Skin of body (tissue), 1 donor: ENCODE measurements at regions not wholly inside any gene's neighbourhood (a gene's known extent, or its start where the extent isn't known, plus 50 kb on each side); places are given as distances from the start of the nearest gene placed in this dataset.

Experiments
- DNase-seq: peaks from one replicate; lab custom pipeline; 2025; lab: John Stamatoyannopoulos, UW

GRCh38 chr11:91871048-91871447 is 353.6 kb upstream of the FAT3 start:
- no peak for DNase-seq

DNA sequence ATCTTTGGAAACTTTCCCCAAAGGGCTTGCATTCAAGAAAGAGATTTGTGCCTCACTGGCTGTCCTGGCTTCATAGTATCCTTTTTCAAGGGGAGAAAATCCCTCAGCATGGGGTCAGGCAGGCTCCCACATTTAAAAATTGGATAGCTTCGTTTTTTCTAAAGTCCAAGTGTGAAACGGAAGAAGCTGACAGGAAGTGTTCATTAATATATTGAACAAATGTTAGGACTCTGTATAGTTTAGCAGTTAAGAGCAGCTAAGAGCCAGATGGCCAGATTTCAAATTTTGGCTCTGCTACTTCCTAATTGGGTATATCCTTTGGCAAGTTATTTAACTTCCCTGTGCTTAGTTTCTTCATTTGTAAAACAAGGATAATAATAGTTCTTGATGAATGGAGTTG is 354.9 kb upstream of the FAT3 start:
- DNase-seq, result no peak

DNA sequence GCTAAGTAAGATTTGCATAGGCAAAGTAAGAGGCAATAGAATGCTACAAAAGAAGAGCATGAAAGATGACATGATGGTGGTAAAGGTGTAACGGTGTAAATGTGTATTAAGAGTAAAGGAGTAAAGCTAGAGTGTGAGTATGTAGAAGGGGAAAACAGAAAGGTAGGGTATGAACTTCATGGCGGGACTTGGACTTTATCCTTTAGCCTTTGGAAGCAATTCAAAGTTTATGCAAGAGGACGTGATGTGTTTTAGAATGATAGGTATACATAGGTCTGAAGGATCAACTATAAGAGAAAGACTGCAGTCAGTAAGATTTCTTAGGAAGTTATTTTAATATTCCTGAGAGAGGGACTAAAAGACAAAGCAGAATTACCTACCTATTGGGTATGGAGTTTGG is 358.0 kb upstream of the FAT3 start:
- no peak for DNase-seq

DNA sequence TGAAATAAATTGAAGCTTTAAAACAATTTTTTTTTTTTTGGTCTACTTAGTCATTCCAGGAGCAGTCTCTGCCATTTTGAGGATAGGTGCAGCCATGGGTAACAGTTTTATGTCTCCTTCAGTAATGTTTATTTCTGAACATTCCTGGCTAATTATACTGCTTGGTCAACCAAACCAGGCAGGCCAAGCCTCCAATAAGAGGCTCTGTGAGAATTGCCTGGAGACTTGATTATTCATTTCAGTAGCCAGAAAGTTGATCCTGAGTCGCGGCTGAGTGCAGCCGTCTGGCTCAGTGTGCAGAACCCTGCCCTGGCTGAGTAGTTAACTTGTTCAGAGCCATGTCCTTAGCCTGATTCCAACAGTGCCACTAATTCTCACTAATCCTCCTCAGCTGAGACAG is 364.0 kb upstream of the FAT3 start:
- no peak for DNase-seq

- no peak for DNase-seq
These were observed 365.0 kb upstream of the FAT3 start for GRCh38 chr11:91859666-91860065.

DNA sequence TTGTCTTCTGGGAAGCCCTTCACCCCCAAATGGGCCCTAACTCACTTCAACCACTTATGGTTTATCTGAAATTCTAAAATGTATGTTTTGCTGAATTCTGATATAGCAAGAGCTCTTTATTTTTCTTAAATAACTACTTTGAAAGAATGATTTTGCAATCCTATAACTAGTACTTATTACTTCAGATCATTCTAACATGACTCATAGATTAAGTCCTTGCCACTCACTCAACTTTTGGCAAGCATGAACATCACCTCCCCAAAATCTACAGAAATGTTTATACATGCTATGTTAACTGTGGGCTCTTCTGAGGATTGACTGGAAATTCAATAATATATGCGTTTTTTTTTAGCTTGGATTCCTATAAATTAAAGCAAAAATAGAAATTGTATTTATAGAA is 367.4 kb upstream of the FAT3 start:
- peak; percentile 41 for DNase-seq

DNA sequence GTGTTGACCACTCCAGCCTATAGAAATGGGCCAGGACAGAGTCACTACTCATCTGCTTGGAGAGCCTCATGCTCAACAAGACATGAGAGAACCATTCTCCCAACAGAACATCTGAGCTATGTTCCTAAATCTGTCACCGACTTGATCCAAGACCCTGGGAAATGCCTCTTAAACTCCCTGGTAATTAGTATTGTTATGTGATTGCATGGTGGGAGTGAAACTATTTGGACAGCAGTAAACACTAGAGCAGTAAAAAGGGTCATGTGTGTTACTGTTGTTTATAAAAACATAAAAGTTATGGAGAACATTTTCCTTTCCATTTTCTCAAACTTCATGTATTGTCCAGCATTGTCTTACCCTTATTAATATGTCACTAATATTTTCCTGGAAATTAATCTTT is 369.8 kb upstream of the FAT3 start:
- DNase-seq, result no peak

DNA sequence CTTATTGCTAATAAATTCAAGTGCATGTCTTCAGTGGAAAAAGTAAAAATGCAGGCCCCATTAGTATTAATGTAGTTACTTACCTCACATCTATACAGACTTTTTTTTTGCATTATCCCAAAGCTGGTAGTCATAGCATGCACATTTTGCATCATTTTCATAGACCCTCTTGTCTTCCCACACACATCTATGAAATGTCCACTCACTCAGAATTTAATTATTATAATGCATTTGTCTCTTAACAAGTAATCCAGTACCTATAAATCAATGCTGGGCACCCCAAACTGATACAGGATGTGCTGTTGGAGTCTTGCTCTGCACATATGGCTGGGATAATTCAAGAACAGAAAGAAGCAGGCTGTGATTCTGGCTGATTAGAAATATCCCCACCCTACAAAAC is 370.4 kb upstream of the FAT3 start:
- no peak for DNase-seq

DNA sequence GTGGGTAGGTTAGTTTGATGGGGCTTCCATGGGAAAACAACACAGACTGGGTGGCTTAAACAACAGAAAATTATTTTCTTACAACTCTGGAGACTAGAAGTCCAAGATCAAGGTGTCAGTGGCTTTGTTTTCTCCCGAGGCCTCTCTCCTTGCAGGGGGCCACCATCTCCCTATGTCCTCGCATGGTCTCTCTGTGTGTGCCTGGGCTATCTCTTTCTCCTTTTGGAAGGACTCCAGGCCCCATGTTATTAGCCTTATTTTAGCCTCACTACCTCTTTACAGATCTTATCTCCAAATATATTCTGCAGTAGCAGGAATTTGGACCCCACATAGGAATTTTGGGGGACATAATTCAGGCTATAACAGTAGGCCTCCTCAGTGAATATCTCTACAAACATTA is 372.7 kb upstream of the FAT3 start:
- no peak for DNase-seq

GRCh38 chr11:91850533-91851275 is 373.9 kb upstream of the FAT3 start:
- no peak for DNase-seq

DNA sequence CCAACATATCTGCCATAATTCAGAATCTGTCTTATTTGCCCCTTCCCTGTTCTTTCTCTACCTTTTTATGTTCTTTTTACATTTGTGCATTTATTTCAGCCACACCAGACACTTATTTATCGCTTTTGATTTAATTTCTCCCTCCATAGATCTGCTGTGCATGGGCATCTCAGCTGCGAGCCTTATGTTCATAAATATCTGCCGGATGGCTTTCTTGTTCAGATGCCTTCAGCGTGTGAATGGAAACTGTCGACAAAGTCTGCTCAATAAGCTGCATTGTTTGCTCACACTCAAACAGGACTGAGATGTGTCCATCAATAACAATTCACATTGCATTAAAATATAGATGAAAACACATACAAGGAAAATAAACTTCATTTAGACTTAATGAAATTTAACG is 374.6 kb upstream of the FAT3 start:
- DNase-seq, result no peak

GRCh38 chr11:91846649-91847048 is 378.0 kb upstream of the FAT3 start:
- no peak for DNase-seq

- no peak for DNase-seq
These were observed 378.6 kb upstream of the FAT3 start for GRCh38 chr11:91846002-91846401.

DNA sequence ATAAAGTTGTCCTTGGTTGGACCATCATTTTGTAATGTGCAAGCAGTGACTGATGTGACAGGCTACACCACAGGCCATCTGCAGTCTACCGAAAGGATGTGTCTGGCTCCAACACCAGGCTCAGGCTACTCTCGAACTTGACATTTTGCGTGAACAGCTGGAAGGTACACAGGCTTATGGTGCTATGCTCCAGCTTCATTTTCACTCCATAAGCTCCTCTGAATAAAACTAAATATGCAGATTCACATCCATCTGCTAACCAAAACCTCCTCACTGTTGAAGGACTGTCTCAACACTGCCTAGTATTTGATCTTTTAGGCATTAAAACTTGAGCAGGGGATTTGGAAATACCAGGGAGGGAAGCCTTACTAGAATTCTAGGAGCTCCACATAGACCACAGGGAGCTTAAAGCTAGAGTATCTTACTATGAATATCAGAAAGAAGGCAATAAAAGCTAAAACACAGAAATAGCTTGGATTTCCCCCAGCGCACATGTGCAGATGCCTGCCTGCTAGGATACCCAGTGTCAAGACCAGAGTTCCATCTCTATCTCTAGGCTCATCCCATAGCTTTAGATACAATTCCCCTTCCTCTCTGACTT is 383.9 kb upstream of the FAT3 start:
- no peak for DNase-seq

- DNase-seq, result no peak
These were observed 386.9 kb upstream of the FAT3 start for GRCh38 chr11:91837411-91838330.

GRCh38 chr11:91835051-91835560 is 389.5 kb upstream of the FAT3 start:
- DNase-seq, result no peak

GRCh38 chr11:91828901-91829300 is 395.7 kb upstream of the FAT3 start:
- DNase-seq, result no peak

- DNase-seq, result no peak
These were observed 398.8 kb upstream of the FAT3 start for GRCh38 chr11:91825777-91826176.

DNA sequence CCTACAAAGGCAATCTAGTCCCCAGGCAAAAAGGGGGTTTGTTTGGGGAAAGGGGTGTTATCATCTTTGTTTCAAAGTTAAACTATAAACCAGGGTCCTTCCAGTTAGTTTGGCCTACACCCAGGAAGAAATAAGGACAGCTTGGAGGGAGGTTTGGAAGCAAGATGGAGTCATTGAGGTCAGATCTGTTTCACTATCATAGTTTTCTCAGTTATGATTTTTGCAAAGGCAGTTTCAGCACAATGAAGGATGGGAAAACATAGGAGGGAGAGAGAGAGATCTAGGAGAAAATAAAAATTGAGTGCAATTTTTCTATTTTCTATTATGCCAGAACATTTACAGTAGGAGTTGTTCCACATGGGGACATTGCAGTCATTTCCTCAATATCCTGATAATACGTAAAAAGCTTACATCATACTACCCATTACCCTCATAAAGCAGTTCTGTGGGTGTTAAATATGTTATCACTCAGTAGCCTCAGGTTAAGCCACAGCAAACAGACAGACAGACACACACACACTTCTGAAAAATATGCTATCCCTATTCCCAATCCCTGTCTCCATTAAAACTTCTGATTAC is 401.3 kb upstream of the FAT3 start:
- no peak for DNase-seq

DNA sequence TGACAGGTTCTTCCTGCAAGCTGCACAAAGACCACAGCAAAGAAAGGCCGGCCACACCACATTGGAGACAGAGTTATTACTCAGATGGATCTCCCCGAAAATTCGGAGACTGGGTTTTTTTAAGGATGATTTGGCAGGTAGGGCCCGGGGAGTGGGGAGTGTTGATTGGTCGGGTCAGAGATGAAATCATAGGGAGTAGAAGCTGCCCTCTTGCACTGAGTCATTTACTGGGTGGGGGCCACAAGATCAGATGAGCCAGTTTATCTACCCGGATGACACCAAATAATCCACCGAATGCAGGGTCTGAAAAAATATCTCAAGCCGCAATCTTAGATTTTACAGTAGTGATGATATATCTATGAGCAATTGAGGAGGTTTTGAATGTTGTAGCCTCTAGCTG is 401.8 kb upstream of the FAT3 start:
- no peak for DNase-seq

- no peak for DNase-seq
These were observed 403.9 kb upstream of the FAT3 start for GRCh38 chr11:91820709-91821108.

- DNase-seq, result no peak
These were observed 404.8 kb upstream of the FAT3 start for GRCh38 chr11:91819777-91820176.
